ENCODE measurements at regions not wholly inside any gene's neighbourhood (a gene's known extent, or its start where the extent isn't known, plus 50 kb on each side); places are given as distances from the start of the nearest gene placed in this dataset.

- TF ChIP-seq, protein P1, sequence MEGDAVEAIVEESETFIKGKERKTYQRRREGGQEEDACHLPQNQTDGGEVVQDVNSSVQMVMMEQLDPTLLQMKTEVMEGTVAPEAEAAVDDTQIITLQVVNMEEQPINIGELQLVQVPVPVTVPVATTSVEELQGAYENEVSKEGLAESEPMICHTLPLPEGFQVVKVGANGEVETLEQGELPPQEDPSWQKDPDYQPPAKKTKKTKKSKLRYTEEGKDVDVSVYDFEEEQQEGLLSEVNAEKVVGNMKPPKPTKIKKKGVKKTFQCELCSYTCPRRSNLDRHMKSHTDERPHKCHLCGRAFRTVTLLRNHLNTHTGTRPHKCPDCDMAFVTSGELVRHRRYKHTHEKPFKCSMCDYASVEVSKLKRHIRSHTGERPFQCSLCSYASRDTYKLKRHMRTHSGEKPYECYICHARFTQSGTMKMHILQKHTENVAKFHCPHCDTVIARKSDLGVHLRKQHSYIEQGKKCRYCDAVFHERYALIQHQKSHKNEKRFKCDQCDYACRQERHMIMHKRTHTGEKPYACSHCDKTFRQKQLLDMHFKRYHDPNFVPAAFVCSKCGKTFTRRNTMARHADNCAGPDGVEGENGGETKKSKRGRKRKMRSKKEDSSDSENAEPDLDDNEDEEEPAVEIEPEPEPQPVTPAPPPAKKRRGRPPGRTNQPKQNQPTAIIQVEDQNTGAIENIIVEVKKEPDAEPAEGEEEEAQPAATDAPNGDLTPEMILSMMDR (IDR thresholded peaks at IDR 0.05): no peak
- no peak for TF ChIP-seq POLR2A (IDR thresholded peaks at IDR 0.05)
- H3K36me3 ChIP-seq: no peaks in the 10 kb centered on the region
- H3K27me3 ChIP-seq: no peaks in the 10 kb centered on the region
- no peak for DNase-seq
- H3K4me1 ChIP-seq: no peaks in the 10 kb centered on the region
- H3K4me3 ChIP-seq (replicated peaks in 1 of 3): no peak overlapping the region
- no peaks in the 10 kb centered on the region for H3K9me3 ChIP-seq
- WGBS, 2 donors: 90 to 91% methylated on average over 10 of the region's 10 CpGs
- no peak overlapping the region for H3K27ac ChIP-seq
- intact Hi-C loops (cut with DNase I): no loop called here
These were observed 81.5 kb upstream of the TMCC3 start for GRCh38 chr12:94731733-94732360.

DNA sequence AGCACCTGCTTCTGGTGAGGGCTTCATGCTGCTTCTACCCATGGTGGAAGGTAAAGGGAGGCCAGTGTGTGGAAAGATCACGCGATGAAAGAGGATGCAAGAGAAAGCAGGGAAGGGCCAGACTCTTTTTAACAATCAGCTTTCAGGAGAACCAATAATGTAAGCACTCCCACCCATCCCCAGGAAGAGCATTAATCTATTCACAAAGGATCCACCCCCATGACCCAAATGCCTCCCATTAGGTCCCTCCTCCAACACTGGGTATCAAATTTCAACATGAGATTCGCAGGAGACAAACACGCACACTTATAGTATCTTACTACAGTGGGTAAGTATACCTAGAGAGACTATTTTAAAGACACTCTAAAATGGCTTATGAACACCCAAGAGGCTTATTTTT lies 80.5 kb upstream of the TMCC3 start:
- TF ChIP-seq, protein P1 (IDR thresholded peaks at IDR 0.05): no peak
- no peak for TF ChIP-seq POLR2A (IDR thresholded peaks at IDR 0.05)
- no peaks in the 10 kb centered on the region for H3K4me1 ChIP-seq
- no peak for DNase-seq
- H3K4me3 ChIP-seq (replicated peaks in 1 of 3): no peak overlapping the region
- no peaks in the 10 kb centered on the region for H3K36me3 ChIP-seq
- H3K27me3 ChIP-seq: no peaks in the 10 kb centered on the region
- no peak overlapping the region for H3K27ac ChIP-seq
- no peaks in the 10 kb centered on the region for H3K9me3 ChIP-seq
- 88 to 93% methylated on average over 4 of the region's 4 CpGs for WGBS, 2 donors
- intact Hi-C loops (cut with DNase I): no loop called here

- no peak for TF ChIP-seq POLR2A (IDR thresholded peaks at IDR 0.05)
- TF ChIP-seq, protein P1 (IDR thresholded peaks at IDR 0.05): no peak
- Histone ChIP-seq H3K27me3 (no peaks in the 10 kb centered on the region), H3K9me3 (no peaks in the 10 kb centered on the region), H3K27ac (no peak overlapping the region), H3K4me3 (replicated peaks in 1 of 3) (no peak overlapping the region), H3K4me1 (no peaks in the 10 kb centered on the region), H3K36me3 (no peaks in the 10 kb centered on the region)
- no peak for DNase-seq
- intact Hi-C loops (cut with DNase I): no loop called here
- WGBS, 2 donors: 87 to 91% methylated on average over 10 of the region's 10 CpGs
These were observed 76.0 kb upstream of the TMCC3 start for GRCh38 chr12:94726236-94726835.

DNA sequence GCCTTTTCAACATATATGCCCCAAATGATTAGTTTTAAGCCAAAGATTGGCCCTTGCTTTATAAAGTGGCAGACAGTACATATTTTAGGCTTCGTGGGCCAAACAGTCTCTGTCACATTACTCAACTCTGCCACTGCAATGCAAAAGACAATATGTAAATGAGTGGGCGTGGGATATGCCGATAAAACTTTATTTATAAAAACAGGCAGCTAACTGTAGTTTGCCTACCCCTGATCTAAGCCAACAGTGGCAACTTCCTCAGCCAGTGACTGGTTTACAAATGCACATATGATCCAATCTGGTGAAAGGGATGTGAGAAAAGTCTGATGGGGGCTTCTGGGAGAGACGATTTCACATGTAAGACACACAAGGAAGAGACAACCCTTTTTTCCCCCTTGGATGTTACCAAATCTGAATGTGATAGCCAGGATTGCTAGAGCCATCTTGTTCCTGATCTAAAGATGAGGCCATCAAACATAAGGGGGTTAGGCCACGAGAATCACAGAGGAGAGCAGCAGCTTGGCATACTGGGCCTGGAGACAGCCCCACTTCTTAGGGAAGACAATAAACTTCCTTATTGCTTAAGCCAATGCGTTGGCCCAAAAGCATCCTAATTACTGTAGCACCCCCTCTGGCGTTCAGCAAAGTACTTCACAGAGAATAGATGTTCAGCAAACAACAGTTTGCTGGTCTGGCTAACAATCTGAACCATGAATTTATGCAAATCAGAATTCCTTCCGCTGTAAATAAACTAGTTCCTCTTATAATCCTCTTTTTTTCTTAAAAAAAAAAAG lies 75.2 kb upstream of the TMCC3 start:
- Histone ChIP-seq H3K9me3 (no peaks in the 10 kb centered on the region), H3K27me3 (no peaks in the 10 kb centered on the region), H3K27ac (no peak overlapping the region), H3K36me3 (no peaks in the 10 kb centered on the region), H3K4me1 (no peaks in the 10 kb centered on the region), H3K4me3 (replicated peaks in 1 of 3) (no peak overlapping the region)
- intact Hi-C loops (cut with DNase I): no loop called here
- no peak for DNase-seq
- TF ChIP-seq, protein P1 (IDR thresholded peaks at IDR 0.05): peak in 1 of 6 experiments; percentile 23
- no peak for TF ChIP-seq POLR2A (IDR thresholded peaks at IDR 0.05)
- 75% methylated on average over 8 of the region's 8 CpGs for WGBS, 2 donors

DNA sequence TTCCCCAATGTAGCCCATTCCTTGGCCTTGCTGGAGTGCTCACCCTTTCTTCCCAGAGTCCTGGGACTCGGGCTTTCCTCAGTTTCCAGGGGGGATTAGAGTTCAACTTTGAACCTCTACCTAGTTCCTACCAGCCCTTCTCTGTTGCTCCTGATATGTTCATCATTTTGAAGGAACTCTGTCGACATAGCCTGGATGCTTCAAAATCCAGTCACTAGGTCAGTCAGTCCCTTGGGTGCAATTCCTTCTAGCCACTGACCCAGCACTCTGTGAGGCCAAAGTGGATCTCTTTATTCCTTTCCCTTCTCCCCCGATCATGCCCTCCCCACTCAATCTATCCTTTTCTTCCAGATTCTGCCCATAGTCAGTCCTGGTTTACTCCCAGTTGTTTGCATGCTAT lies 72.3 kb upstream of the TMCC3 start:
- no peak overlapping the region for H3K27ac ChIP-seq
- H3K9me3 ChIP-seq: no peaks in the 10 kb centered on the region
- H3K4me3 ChIP-seq (replicated peaks in 1 of 3): no peak overlapping the region
- H3K27me3 ChIP-seq: no peaks in the 10 kb centered on the region
- intact Hi-C loops (cut with DNase I): no loop called here
- no peak for DNase-seq
- no peaks in the 10 kb centered on the region for H3K4me1 ChIP-seq
- 73 to 77% methylated on average over 3 of the region's 3 CpGs for WGBS, 2 donors
- TF ChIP-seq, protein P1 (IDR thresholded peaks at IDR 0.05): no peak
- TF ChIP-seq POLR2A (IDR thresholded peaks at IDR 0.05): no peak
- no peaks in the 10 kb centered on the region for H3K36me3 ChIP-seq
